Fibroblast of lung (primary cell): ENCODE measurements at regions not wholly inside any gene's neighbourhood (a gene's known extent, or its start where the extent isn't known, plus 50 kb on each side); places are given as distances from the start of the nearest gene placed in this dataset.

ENCODE experiments used
- CTCF ChIP-seq, 2 donors: IDR thresholded peaks in 1 of 2; conservative IDR thresholded peaks in 1 of 2; 1 replicate in 1 of 2; 2 replicates in 1 of 2; pipeline ENCODE4 v1.5.1; 2011 to 2012; ENCODE audit warnings: low read length in 2 of 2, control low read depth in 1 of 2, inconsistent platforms in 1 of 2, low read depth in 1 of 2, mild to moderate bottlenecking in 1 of 2
- EZH2 ChIP-seq: IDR thresholded peaks from 2 replicates; pipeline ENCODE4 v1.5.1; 2012; ENCODE audit warnings: low read length, control low read depth, mild to moderate bottlenecking; ENCODE audit errors: missing control alignments

DNA sequence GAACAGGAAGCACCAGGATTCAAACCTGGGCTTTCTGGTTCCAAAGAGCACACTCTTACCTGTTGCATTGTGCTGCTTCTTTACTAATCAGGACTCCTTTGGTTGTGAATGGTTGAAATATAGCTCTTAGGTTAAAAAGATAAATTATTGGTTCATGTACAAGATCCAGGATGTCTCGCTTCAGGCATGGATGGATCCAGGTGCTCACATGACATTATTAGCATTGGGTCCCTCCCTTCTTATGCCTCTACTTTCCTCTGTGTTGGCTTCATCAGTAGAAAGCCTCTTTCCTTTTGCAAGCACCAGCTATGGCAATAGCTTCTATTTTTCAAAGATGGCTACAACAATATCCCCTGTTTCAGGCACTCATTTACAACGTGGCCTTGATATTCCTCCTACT is 217.7 kb upstream of the SULF2 start:
- TF ChIP-seq CTCF (conservative IDR thresholded peaks at IDR 0.05 in 1 of 2, IDR thresholded peaks at IDR 0.05 in 1 of 2; ENCODE audit: low read depth in 1 of 2, low read length in 2 of 2) (no peak), EZH2 (no peak)
